Sciatic nerve (tissue), 2 donors: ENCODE measurements at regions not wholly inside any gene's neighbourhood (a gene's known extent, or its start where the extent isn't known, plus 50 kb on each side); places are given as distances from the start of the nearest gene placed in this dataset.
A peak's percentile ranks its signal among the peaks of the same experiment; 100 is the strongest.
"Not testable (repeated sequence)": the region's sequence is repeated elsewhere in the genome, so short reads cannot be mapped to it uniquely, and the experiment has no call there.

Experiments used
- ATAC-seq: fragments of 200-7000 bp; cut with Tn5 transposase; one replicate; pipeline ENCODE4 v1.9.1; 2020; ENCODE audit warnings: mild to moderate bottlenecking, moderate library complexity
- DNase-seq: peaks from one replicate; pipeline ENCODE4 v3.0.0-alpha.2; 2020; ENCODE audit warnings: low spot score
- intact Hi-C: fragments of 100-400 bp; cut with DNase I; formaldehyde crosslinking; loops from one replicate; pipeline ENCODE4 v1.14.2; 2022
- donor health status: DM: no; HTN: no; CAD: no.
- donor health status: DM: no; HTN: no; CAD: no.

DNA sequence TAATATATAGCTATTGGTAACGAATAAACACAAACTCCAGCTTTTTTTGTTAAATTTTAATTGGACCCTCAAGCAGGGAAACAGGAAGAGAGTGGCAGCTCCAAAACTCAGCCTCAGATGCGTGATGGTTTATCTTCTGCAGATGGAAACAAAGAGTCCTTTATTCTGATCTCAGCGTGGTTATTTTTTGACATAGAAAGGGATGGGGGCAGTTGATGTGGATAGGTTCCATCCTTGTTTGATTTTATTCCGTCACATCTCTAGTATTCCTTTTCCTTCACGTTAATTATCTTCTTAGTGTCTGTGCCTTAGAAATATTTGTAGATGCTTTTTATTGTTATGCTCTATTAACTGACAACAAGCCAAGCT, 447.6 kb upstream of the SEL1L start:
- intact Hi-C loops = no loop called here
- no peak for DNase-seq
- no peak for ATAC-seq

DNA sequence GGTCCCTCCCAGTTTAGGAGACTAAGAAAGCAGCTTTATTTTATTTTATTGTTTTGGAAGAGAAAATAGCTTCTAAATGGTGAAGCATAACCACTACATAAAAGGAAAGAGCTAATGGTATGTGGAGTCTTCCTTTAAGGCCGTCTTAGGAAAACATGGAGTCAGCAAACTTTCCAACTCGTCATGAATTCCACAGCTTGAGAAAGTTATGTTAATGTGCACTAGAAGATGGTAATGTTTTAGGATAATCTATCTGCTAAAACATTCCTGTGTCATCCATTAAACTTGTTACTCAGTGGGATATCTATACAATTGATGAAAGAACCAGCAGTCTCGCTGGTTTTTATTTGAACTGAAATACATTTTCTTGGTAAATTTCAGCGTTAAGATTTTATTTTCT, 448.4 kb upstream of the SEL1L start:
- ATAC-seq = no peak
- intact Hi-C loops = no loop called here

DNA sequence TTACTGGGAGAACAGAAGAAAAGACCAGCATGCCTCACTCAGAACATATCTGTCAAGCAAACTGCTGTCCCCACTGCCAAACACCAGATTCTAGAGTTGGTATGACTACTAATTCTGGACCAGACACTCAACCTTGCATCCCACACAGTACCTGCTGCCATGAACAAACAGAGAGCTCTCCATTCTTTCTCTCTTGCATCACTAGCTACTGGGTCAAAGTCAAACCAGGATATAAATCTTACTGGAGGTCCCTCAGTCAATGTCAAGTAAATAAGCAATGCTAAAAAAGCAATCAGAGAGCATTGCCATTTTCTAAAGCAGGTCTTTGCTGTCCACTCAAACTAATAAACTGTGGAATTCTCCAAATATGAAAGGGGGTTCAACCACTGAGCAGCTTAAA, 452.4 kb upstream of the SEL1L start:
- DNase-seq (no peak), ATAC-seq (no peak)
- intact Hi-C loops = no loop called here

More for the DNA sequence above, 448.4 kb upstream of the SEL1L start:
- no peak for DNase-seq

DNA sequence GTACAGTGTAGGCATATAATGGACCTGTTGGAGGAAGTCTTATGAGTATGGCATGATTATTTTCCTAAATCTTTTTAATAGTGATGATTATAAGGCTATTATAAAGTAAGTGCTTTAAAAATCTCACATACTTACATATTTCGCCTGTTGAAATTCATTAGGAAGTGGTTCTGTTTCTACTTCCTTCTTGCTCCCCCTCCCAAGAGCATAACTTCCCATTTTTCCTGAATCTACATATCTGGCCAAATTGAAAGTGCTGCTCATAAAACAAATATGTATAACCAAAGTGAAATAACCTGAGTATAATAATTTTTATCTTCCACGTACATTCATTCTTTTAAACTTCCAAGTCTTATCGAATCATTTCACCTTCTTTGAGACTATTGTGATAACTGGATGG, 455.6 kb upstream of the SEL1L start:
- DNase-seq = no peak
- intact Hi-C loops = no loop called here
- no peak for ATAC-seq

DNA sequence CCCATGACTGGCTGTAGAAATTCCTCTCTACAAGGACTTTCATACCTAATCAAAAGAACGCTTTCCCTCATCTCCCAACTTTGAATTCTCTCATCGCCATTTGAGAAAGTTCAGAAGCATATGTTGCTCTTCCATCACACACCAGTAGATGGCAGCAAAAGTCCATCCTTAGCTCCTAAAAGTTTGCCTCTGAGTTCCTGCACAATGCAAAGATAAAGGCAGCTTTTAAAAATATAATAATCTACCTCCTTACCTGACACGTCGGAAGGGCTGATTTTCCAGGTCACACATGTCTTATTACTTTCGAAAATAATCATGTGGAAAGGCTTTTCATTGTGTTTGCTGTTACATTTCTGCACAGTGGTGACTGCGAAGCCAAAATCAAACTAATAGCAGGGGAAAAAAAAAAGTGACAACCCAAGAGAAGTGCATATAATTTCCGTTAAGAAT, 456.7 kb upstream of the SEL1L start:
- intact Hi-C loops = no loop called here
- DNase-seq (peak; percentile 67), ATAC-seq (peak; percentile 51)

DNA sequence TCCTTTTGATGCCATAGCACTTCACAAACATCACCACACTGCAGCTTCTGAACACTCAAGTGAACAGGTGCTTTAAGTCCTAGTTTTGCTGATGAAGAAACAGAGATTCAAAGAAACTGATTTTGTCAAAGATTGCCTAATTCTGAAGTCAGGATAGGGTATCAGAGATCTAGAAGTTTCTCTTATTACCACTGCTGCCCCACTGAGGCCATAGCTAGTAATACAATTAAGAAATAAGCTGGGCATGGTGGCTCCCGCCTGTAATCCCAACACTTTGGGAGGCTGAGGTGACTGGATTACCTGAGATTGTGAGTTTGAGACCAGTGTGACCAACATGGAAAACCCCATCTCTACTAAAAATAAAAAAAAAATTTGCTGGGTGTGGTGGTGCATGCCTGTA, 458.3 kb upstream of the SEL1L start:
- DNase-seq (no peak), ATAC-seq (no peak)
- intact Hi-C loops = no loop called here

DNA sequence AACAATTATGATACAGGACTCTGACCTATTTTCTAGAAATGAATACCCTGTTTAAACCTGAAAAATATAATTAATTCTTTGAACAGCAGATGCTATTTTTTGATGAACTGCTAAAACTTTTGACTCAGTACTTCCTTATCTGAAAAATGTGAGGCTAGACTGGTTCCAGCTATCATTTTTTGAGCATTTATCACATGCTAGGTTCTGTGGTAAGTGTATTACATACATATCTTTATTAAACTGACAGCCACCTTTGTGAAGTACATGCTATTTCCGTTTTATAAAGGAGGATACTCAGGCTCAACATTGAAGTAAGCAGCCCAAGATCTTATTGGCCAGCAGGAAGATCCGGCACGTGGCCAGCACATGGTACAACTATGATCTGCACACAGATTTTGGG, 459.8 kb upstream of the SEL1L start:
- ATAC-seq = no peak
- no peak for DNase-seq
- intact Hi-C loops = no loop called here

DNA sequence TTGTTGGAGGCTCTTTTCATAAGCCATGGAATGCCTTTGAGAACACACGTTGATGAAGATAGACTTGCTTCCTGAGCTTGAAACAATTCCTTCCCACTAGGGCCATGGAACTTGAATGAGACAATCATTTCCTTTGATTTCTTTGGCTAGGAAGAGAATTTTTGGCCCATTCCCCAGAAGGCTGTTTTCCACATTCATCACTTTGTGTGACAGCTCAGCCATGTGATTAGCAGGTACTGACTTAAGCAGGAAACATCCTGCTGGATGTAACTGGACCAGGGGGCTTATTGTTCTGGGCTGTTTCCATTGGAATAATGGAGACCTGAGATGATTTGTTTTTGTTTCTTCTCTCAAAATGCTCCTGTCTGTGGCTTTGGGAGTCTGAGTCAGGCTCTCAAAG, 469.8 kb upstream of the SEL1L start:
- intact Hi-C loops = no loop called here
- ATAC-seq (no peak), DNase-seq (no peak)

DNA sequence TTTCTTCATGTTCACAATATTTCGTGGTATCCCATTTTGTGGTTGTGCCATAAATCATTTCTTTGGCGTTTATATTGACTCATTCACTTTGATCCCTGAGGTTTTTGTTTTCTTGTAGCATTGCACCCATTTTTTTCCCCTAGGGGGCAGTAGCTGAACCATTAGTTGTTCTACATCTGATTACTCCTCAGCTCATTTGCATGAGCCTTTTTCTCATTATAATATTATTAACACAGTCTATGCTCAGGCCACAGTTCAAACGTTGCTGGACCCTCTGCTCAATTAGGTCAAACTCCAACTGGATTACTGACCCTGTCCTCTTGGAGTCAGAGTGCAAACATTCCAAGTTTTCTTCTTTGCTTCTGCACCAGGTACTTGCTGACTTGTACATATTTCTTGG, 475.4 kb upstream of the SEL1L start:
- DNase-seq (no peak), ATAC-seq (no peak)
- intact Hi-C loops = no loop called here

DNA sequence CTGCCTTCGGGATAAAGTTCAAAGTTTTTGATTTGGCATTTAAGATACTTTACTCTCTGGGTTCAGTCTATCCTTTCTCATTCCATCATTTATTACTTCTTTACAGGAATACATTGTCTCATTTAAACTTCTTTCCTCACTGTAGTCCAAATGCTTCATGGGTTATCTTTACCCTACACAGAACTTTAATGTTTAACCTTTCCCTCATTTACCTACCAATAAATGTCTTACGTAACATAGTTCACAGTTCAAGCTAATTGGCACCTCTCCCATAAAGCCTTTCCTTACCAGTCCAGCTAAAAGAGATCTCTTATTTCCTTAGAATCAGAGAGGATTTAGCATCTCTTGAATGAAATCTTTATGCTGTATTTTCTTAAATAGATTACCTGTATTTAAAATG, 476.3 kb upstream of the SEL1L start:
- no peak for ATAC-seq
- intact Hi-C loops = no loop called here
- no peak for DNase-seq

DNA sequence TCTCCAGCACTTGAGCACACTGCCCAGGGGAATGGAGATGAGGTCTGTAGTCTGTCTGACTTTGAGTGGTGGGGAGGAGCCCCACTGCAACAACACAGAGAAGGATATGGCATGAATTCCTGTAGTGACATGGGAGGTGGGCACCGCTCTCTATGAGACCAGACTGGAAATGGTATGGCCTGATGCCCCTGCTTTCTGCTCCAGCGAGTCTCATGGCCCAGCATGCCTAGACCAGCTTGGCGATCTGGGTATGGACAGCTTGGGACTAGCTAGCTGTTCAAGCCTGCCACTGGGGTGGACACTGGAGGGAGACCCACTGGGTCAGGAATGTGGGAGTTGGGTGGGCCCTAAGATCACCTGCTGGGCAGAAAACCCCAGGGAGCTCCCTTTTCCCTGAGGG, 477.8 kb upstream of the SEL1L start:
- DNase-seq (no peak), ATAC-seq (no peak)
- intact Hi-C loops = no loop called here

DNA sequence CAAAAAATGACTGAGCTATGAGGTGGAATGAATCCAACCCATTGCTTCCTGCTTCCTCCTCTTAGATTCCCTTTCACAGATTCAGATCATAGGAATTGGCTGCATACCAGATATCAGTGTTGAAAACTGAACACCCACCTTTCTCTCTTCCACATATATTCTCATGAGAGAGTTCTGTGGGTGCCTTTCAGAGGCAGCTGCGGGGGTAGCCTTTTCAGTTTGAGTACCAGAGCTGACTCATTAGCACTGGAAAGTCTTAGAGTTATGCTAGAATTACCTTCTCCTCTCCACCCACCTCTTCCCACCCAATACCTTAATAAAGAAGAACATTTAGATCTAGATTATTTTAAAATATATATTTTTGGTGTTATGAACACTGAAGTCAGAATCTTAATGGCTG, 495.4 kb upstream of the SEL1L start:
- ATAC-seq = no peak
- intact Hi-C loops = no loop called here
- no peak for DNase-seq

DNA sequence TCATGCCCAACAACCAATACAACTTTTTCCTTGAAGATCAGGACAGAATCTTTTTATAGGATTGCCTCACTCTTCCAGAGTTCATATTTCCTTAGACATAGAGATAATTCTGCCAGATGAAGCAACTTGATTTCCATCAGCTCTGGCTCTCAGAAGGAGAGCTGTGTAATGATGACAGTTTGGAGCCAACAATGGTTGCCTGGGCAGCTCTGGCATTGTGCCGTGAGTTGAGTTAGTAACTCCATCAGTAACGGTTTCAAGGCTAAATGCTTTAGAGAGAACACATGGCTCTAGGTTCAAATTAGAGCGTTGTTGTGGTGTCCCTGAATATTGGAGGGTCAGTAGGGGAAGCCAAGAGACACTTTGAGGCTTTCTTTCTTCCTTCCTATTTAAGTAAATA, 501.7 kb upstream of the SEL1L start:
- intact Hi-C loops = no loop called here
- DNase-seq (no peak), ATAC-seq (no peak)

DNA sequence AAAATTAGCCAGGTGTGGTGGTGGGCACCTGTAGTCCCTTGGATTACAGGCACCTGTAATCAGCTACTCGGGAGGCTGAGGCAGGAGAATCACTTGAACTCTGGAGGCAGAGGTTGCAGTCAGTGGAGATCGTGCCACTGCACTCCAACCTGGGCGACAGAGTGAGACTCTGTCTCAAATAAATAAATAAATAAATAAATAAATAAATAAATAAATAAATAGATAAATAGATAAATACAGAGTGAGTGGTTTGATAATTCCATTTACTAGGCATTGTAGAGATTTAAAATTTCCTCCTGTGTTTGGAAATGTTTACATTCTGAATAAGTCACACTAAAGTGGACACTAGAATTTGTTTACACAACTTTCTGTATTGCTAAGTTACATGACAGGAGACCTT, 504.4 kb upstream of the SEL1L start:
- intact Hi-C loops, ATAC-seq: not testable (repeated sequence)

DNA sequence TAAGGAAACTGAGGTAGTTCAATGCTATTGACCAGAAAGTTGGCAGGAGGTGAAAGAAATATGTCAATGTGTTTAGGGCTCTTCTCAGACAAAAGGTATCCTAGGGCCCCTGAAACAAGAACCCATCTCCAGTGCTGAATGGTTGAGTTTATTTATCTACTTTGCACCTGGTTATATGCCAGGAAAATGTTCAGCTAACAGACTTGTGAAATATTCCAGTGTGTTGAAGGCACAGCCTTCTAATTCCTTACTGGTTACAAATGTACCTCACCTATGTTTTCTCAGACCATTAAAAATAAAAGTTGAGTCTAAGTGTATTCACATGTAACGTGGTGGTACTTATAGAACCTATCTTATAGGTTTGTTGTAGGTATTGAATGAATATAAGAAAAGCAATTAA, 511.7 kb upstream of the SEL1L start:
- DNase-seq (no peak), ATAC-seq (no peak)
- intact Hi-C loops = no loop called here

More for the DNA sequence above, 504.4 kb upstream of the SEL1L start:
- not testable (repeated sequence) for DNase-seq

DNA sequence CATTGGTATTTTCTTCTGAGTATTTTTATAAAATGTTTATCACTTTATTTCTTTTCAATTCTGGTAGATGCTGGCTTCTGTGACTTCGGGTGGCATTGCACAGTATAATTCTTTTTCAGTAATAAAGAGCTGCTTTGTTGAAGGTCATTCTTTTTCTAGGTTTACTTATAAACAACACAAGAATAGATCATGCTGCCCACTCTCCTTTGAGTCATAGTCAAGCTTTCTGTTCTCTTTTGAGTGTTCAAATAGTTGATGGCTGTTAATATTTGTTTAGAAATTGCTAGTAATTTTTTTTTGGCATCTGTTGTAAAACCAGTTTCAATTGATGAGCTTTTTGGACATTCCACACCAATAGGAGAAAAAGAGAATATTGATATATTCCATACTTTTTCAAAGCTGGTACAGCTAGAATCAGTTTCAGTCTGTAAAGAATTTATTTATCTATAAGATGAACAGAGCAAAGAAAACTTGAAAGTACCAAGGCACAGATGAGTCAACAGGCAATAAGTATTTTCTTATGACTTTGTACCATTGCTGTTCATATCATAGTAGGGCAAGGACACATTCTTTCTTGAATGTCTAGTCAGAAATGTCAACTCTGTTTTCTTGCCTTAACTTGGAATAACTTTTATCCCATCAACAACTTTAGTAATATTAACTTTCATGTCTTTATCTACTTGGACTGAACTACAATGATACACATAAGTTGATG, 513.0 kb upstream of the SEL1L start:
- DNase-seq (no peak), ATAC-seq (no peak)
- intact Hi-C loops = no loop called here

DNA sequence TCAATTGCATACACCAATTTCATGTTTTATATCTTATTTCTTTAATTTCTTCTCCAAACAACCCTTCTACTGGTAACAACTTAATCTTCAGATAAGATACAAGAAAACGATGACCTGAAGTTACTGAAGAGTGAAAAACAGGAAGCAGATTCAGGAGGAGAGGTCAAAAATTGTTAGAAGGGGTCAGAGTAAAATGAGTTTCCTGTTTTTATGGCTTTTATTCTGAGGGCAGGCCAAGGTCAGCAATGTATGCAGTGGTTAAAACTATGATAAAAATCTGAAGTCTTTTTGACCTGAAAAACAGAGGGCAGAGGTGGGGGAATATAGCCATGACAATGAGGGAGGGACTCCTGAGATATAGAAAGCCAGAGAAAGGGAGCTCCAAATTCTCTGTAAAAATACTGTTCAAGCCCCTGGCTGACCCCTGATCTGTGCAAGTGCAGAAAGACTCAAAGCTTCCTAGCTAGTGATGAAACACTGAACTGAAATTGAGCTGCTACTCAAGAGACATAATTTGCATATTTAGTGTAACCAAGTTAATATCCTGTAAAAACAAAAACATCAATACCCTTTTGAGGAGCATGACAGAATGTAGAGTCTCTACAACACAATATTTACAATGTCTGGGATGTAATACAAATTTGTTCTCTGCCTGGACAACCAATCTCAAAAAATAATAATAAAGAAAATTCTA, 514.3 kb upstream of the SEL1L start:
- no peak for ATAC-seq
- DNase-seq = no peak
- intact Hi-C loops = no loop called here

DNA sequence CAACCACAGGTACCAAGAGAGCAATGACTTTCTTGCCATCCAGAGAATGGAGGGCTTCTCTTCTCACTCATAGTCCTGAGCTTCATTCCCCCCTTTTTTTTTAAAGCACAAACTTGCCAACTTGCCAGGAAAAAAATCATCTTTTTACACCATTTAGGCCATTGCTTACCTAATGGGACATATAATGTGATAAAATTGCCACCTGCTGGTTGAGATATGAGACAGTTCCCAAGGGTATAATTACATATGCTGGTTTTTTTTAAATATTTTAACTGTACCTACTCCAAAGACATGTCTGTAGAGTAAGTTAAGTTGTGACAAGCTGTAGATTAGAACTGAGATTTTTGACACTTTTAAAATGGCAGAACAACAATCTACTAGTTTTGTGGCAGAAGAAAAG, 519.1 kb upstream of the SEL1L start:
- DNase-seq = no peak
- no peak for ATAC-seq
- intact Hi-C loops = no loop called here

DNA sequence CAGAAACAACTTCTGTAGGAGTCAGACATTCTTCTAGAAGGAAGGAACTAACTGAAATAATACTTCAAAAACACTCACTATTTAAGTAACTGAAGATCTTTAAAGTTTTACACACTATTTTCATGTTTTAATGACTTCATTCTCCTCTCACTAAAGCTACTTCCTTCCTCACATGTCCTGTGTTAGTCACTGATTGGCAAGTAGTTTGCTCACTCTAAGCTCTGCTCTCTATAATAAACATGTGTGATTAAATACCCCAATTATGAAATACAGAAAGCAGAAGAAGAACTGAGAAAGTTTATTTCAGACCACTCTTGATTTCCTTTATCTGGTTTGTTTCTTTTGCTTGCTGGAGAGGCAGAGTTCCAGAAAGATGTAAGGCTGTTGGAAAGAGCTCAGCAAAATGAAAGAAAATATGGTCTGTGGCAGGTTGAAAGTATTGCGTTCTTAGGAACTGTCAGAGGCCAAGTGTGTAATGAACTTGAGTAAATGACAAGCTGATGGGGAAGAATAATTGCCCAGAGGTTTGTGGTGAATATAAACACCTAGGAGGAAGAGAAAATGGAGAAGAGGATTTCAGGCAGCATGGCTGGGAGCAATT, 522.0 kb upstream of the SEL1L start:
- intact Hi-C loops = no loop called here
- no peak for DNase-seq
- no peak for ATAC-seq

DNA sequence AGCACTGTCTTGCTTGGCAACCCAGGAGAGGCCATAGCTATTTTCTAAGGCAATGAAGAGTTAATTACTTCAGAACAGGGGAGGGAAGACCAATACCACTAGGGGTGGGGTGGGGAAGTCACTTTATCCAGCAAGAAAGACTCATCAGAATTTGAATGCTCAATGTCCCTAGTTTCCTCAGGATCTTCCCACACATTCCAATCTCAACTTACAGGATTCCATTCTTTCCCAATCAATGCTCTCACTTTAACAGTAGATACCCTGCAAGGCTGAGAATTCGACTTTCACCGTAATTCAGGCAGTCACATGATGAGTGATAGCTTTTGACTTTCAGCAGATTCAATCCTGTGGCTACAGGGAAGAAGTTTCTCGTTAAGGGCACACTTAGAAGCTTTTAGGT, 526.6 kb upstream of the SEL1L start:
- DNase-seq = no peak
- intact Hi-C loops = no loop called here
- no peak for ATAC-seq
